Progenitor cell of endocrine pancreas (in vitro differentiated cells): ENCODE measurements at regions not wholly inside any gene's neighbourhood (a gene's known extent, or its start where the extent isn't known, plus 50 kb on each side); places are given as distances from the start of the nearest gene placed in this dataset.

Experiments used
- DNase-seq: peaks from one replicate; pipeline ENCODE4 v3.0.0; 2021; ENCODE audit warnings: low spot score; ENCODE audit not compliant: unreplicated experiment
- H3K27ac Mint-ChIP-seq: 2 replicates; pipeline ENCODE4 v1.8.0; 2021; ENCODE audit warnings: mild to moderate bottlenecking, moderate library complexity, mixed read lengths
- H3K27me3 Mint-ChIP-seq: 2 replicates; pipeline ENCODE4 v1.8.0; 2021; ENCODE audit warnings: mixed read lengths
- H3K36me3 Mint-ChIP-seq: 2 replicates; pipeline ENCODE4 v1.8.0; 2022; ENCODE audit warnings: mixed read lengths; ENCODE audit not compliant: insufficient read depth
- H3K4me1 Mint-ChIP-seq: 2 replicates; pipeline ENCODE4 v1.8.0; 2021; ENCODE audit warnings: low read depth, mixed read lengths
- H3K4me3 Mint-ChIP-seq: 2 replicates; pipeline ENCODE4 v1.8.0; 2021; ENCODE audit warnings: low read depth, mild to moderate bottlenecking, moderate library complexity, mixed read lengths
- H3K9me3 Mint-ChIP-seq: 2 replicates; pipeline ENCODE4 v1.8.0; 2021; ENCODE audit warnings: low read depth, mixed read lengths
- CTCF ChIP-seq: fragments of 200-600 bp; sonication (generic); IDR thresholded peaks from one replicate; pipeline ENCODE4 v1.5.0; 2021; ENCODE audit warnings: antibody characterized with exemption, mild to moderate bottlenecking; ENCODE audit not compliant: unreplicated experiment

- H3K9me3 Mint-ChIP-seq = no peaks in the 10 kb centered on the region
- peaks cover 3% of the 10 kb centered on the region for H3K4me1 Mint-ChIP-seq
- H3K4me3 Mint-ChIP-seq = no peak overlapping the region
- no peak overlapping the region for H3K27ac Mint-ChIP-seq
- no peak for TF ChIP-seq CTCF
- DNase-seq = no peak
- no peaks in the 10 kb centered on the region for H3K36me3 Mint-ChIP-seq
- H3K27me3 Mint-ChIP-seq = peaks cover 23% of the 10 kb centered on the region
These were observed 167.8 kb upstream of the MVB12B start for GRCh38 chr9:126158588-126159429.

- Mint-ChIP-seq H3K36me3 (no peaks in the 10 kb centered on the region), H3K27me3 (peaks cover 23% of the 10 kb centered on the region), H3K4me3 (no peak overlapping the region), H3K9me3 (no peaks in the 10 kb centered on the region), H3K27ac (no peak overlapping the region), H3K4me1 (peaks cover 3% of the 10 kb centered on the region)
- TF ChIP-seq CTCF = no peak
- no peak for DNase-seq
These were observed 167.1 kb upstream of the MVB12B start for GRCh38 chr9:126159430-126160060.

- H3K4me3 Mint-ChIP-seq = no peak overlapping the region
- H3K27ac Mint-ChIP-seq = no peak overlapping the region
- no peak for DNase-seq
- peaks cover 23% of the 10 kb centered on the region for H3K27me3 Mint-ChIP-seq
- no peaks in the 10 kb centered on the region for H3K9me3 Mint-ChIP-seq
- TF ChIP-seq CTCF = no peak
- peaks cover 3% of the 10 kb centered on the region for H3K4me1 Mint-ChIP-seq
- H3K36me3 Mint-ChIP-seq = no peaks in the 10 kb centered on the region
These were observed 166.4 kb upstream of the MVB12B start for GRCh38 chr9:126160067-126160853.

GRCh38 chr9:126160854-126161329 is 165.7 kb upstream of the MVB12B start:
- Mint-ChIP-seq H3K4me3 (no peak overlapping the region), H3K27me3 (peaks cover 23% of the 10 kb centered on the region), H3K27ac (no peak overlapping the region), H3K36me3 (no peaks in the 10 kb centered on the region), H3K9me3 (no peaks in the 10 kb centered on the region), H3K4me1 (peaks cover 3% of the 10 kb centered on the region)
- no peak for TF ChIP-seq CTCF
- no peak for DNase-seq
